Gastroesophageal sphincter (tissue), 4 donors: ENCODE measurements at regions not wholly inside any gene's neighbourhood (a gene's known extent, or its start where the extent isn't known, plus 50 kb on each side); places are given as distances from the start of the nearest gene placed in this dataset.

Experiments
- ATAC-seq: fragments of 150-250 bp; one replicate; pipeline ENCODE4 v1.9.1; 2016; ENCODE audit warnings: mild to moderate bottlenecking, moderate library complexity
- H3K27ac ChIP-seq, 4 donors: fragments of 200-600 bp; sonication (generic) in 3 of 4; 1 replicate in 3 of 4; 2 replicates in 1 of 4; pipeline ENCODE4 v1.5.1; 2016 to 2019
- H3K27me3 ChIP-seq: fragments of 200-600 bp; sonication (generic); one replicate; pipeline ENCODE4 v1.5.1; 2019
- H3K36me3 ChIP-seq, 2 donors: fragments of 200-600 bp; sonication (generic); one replicate each; pipeline ENCODE4 v1.5.1; 2019; ENCODE audit warnings: control low read depth in 1 of 2
- H3K4me1 ChIP-seq, 3 donors: fragments of 200-600 bp; sonication (generic); 1 replicate in 2 of 3; 2 replicates in 1 of 3; pipeline ENCODE4 v1.5.1; 2016 to 2019; ENCODE audit warnings: control low read depth in 2 of 3
- H3K4me3 ChIP-seq, 2 donors: fragments of 200-600 bp; sonication (generic); one replicate each; pipeline ENCODE4 v1.5.1; 2019; ENCODE audit warnings: mild to moderate bottlenecking in 1 of 2, moderate library complexity in 1 of 2
- H3K9me3 ChIP-seq, 3 donors: fragments of 200-600 bp; sonication (generic); one replicate each; pipeline ENCODE4 v1.5.1; 2017 to 2019; ENCODE audit warnings: control low read depth in 2 of 3
- CTCF ChIP-seq, 4 experiments: fragments of 200-600 bp in 2 of 4; fragments of 450-650 bp in 2 of 4; sonication (generic) in 1 of 4; IDR thresholded peaks; one replicate each; pipeline ENCODE4 v1.5.1; 2017 to 2019; ENCODE audit warnings: antibody characterized with exemption in 4 of 4, mild to moderate bottlenecking in 2 of 4, moderate library complexity in 2 of 4
- EP300 ChIP-seq: sonication (generic); formaldehyde crosslinking; IDR thresholded peaks from one replicate; pipeline ENCODE4 v1.6.1; 2017; ENCODE audit warnings: antibody characterized with exemption, mild to moderate bottlenecking
- POLR2A ChIP-seq, 2 donors: fragments of 450-650 bp; IDR thresholded peaks; one replicate each; pipeline ENCODE4 v1.6.1; 2017; ENCODE audit warnings: antibody characterized with exemption in 2 of 2, mild to moderate bottlenecking in 2 of 2, moderate library complexity in 1 of 2
- POLR2AphosphoS5 ChIP-seq: sonication (generic); formaldehyde crosslinking; IDR thresholded peaks from one replicate; pipeline ENCODE4 v1.6.1; 2017; ENCODE audit warnings: antibody characterized with exemption
- WGBS, 2 donors: methylation state at CpG; one replicate each; pipeline ENCODE4 v1.1.5; 2018; ENCODE audit warnings: low coverage in 1 of 2; 5-methylcytosine and 5-hydroxymethylcytosine counted together

GRCh38 chr3:127137113-127137512 is 55.8 kb upstream of the PRR23E start:
- Histone ChIP-seq H3K9me3 (no peaks in the 10 kb centered on the region), H3K4me1 (peaks cover 0 to 37% (median 8%) of the 10 kb centered on the region in 3 donors), H3K27me3 (no peaks in the 10 kb centered on the region), H3K36me3 (no peaks in the 10 kb centered on the region), H3K27ac (no peak overlapping the region), H3K4me3 (no peak overlapping the region)
- WGBS, 2 donors = 67% methylated on average over 2 of the region's 8 CpGs; no CpG with 5 or more reads in 1 of the 2 donors
- ATAC-seq = no peak
- TF ChIP-seq CTCF (IDR thresholded peaks at IDR 0.05) = no peak
- no peak for TF ChIP-seq POLR2A (IDR thresholded peaks at IDR 0.05)
- no peak for TF ChIP-seq POLR2AphosphoS5
- TF ChIP-seq EP300 = no peak

GRCh38 chr3:127137757-127138536 is 55.0 kb upstream of the PRR23E start:
- WGBS, 2 donors = 90% methylated on average over 2 of the region's 11 CpGs; no CpG with 5 or more reads in 1 of the 2 donors
- peak overlapping the region in 1 of 4 donors; percentile 28 for H3K27ac ChIP-seq
- TF ChIP-seq POLR2AphosphoS5 = no peak
- TF ChIP-seq EP300 = no peak
- TF ChIP-seq CTCF (IDR thresholded peaks at IDR 0.05) = no peak
- no peak for TF ChIP-seq POLR2A (IDR thresholded peaks at IDR 0.05)

GRCh38 chr3:127139601-127140500 is 53.1 kb upstream of the PRR23E start:
- no peaks in the 10 kb centered on the region for H3K36me3 ChIP-seq
- H3K27me3 ChIP-seq = no peaks in the 10 kb centered on the region
- no peak overlapping the region for H3K27ac ChIP-seq
- H3K4me3 ChIP-seq = no peak overlapping the region
- peaks cover 0 to 27% (median 4%) of the 10 kb centered on the region in 3 donors for H3K4me1 ChIP-seq
- ATAC-seq = no peak
- 87 to 88% methylated on average over 3 to 4 of the region's 17 CpGs for WGBS, 2 donors
- no peaks in the 10 kb centered on the region for H3K9me3 ChIP-seq
- TF ChIP-seq EP300 (no peak), CTCF (IDR thresholded peaks at IDR 0.05) (no peak), POLR2A (IDR thresholded peaks at IDR 0.05) (no peak), POLR2AphosphoS5 (no peak)

More at GRCh38 chr3:127137757-127138536, 55.0 kb upstream of the PRR23E start:
- no peaks in the 10 kb centered on the region for H3K9me3 ChIP-seq
- no peak overlapping the region for H3K4me3 ChIP-seq
- no peaks in the 10 kb centered on the region for H3K36me3 ChIP-seq
- no peak for ATAC-seq
- H3K4me1 ChIP-seq = peaks cover 0 to 37% (median 8%) of the 10 kb centered on the region in 3 donors
- no peaks in the 10 kb centered on the region for H3K27me3 ChIP-seq

GRCh38 chr3:127140501-127141460 is 52.1 kb upstream of the PRR23E start:
- no peak for ATAC-seq
- WGBS, 2 donors = 83 to 88% methylated on average over 2 to 6 of the region's 18 CpGs
- H3K4me3 ChIP-seq = no peak overlapping the region

More at GRCh38 chr3:127140501-127141460, 52.1 kb upstream of the PRR23E start:
- no peaks in the 10 kb centered on the region for H3K27me3 ChIP-seq
- H3K36me3 ChIP-seq = no peaks in the 10 kb centered on the region
- TF ChIP-seq POLR2A (IDR thresholded peaks at IDR 0.05) (no peak), CTCF (IDR thresholded peaks at IDR 0.05) (no peak), EP300 (no peak), POLR2AphosphoS5 (no peak)
- H3K9me3 ChIP-seq = no peaks in the 10 kb centered on the region
- no peak overlapping the region for H3K27ac ChIP-seq
- peaks cover 0 to 18% (median 0%) of the 10 kb centered on the region in 3 donors for H3K4me1 ChIP-seq
